IPS DF 6.9 (cell line): ENCODE measurements at regions not wholly inside any gene's neighbourhood (a gene's known extent, or its start where the extent isn't known, plus 50 kb on each side); places are given as distances from the start of the nearest gene placed in this dataset.
"Not testable (repeated sequence)": the region's sequence is repeated elsewhere in the genome, so short reads cannot be mapped to it uniquely, and the experiment has no call there.

ENCODE experiments used
- DNase-seq: peaks from one replicate; pipeline ENCODE4 v3.0.0-alpha.2; 2013; ENCODE audit warnings: low read depth, low spot score
- H3K27ac ChIP-seq: one replicate; pipeline ENCODE4 v1.5.1; 2013; ENCODE audit warnings: low read length, control low read depth
- H3K27me3 ChIP-seq: 2 replicates; pipeline ENCODE4 v1.6.1; 2013; ENCODE audit warnings: mild to moderate bottlenecking, low read length; ENCODE audit not compliant: control insufficient read depth, insufficient read depth
- H3K36me3 ChIP-seq: 2 replicates; pipeline ENCODE4 v1.6.1; 2013; ENCODE audit warnings: low read length; ENCODE audit not compliant: control insufficient read depth, insufficient read depth
- H3K4me1 ChIP-seq: 2 replicates; pipeline ENCODE4 v1.6.1; 2013; ENCODE audit warnings: low read length; ENCODE audit not compliant: control insufficient read depth, insufficient read depth
- H3K4me3 ChIP-seq: 2 replicates; pipeline ENCODE4 v1.5.1; 2013; ENCODE audit warnings: mild to moderate bottlenecking, low read length
- H3K9me3 ChIP-seq: 2 replicates; pipeline ENCODE4 v1.6.1; 2013; ENCODE audit warnings: low read length, inconsistent platforms; ENCODE audit not compliant: control insufficient read depth, insufficient read depth
- WGBS: extraction: QIAGEN DNeasy Blood & Tissue Kit; methylation state at CpG from one replicate; pipeline ENCODE4 v1.1.7; 2013; ENCODE audit warnings: mixed read lengths, missing lambda C conversion rate; ENCODE audit not compliant: insufficient read length, insufficient coverage; 5-methylcytosine and 5-hydroxymethylcytosine counted together

DNA sequence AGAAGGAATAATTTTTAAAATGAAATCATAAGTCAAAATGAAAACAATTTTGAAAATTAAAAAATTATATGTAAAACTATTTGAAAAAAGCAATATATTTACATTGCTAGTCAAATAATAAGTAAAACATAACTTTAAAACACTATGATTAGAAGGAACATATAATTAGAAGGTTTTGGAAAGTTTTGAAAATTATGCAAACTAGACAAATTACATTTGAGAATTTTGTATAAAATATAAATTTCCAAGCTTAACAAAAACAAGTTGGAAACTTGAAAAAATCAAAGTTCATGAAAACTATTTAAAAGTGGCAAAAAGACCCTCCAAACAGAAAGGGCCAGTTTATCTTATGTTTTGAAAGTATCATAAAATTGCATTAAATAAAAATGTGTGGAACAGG, 67.6 kb upstream of the TLL1 start:
- Histone ChIP-seq H3K4me1 (no peaks in the 10 kb centered on the region), H3K4me3 (no peak overlapping the region), H3K27ac (no peak overlapping the region), H3K36me3 (no peaks in the 10 kb centered on the region), H3K27me3 (no peaks in the 10 kb centered on the region), H3K9me3 (no peaks in the 10 kb centered on the region)
- DNase-seq: no peak

DNA sequence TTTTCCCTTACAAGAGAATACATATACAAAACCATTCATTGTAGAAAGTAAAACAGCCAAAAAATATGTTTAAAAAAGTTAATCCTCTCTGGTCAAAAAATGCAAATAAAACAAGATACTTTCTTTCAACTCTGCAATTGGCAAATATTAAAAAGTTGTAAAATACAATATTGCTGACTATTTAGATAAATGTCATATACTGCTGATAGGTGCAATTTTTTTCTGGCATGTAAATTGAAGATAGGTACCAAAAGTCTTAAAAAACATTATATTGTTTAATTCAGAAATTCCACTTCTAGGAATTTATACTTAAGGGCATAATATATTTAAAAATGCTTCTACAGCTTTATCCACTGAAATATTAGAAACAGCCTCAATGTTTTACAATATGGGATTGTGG, 66.4 kb upstream of the TLL1 start:
- Histone ChIP-seq H3K9me3 (no peaks in the 10 kb centered on the region), H3K36me3 (no peaks in the 10 kb centered on the region), H3K4me1 (no peaks in the 10 kb centered on the region), H3K27ac (no peak overlapping the region), H3K27me3 (no peaks in the 10 kb centered on the region), H3K4me3 (no peak overlapping the region)
- DNase-seq: no peak

DNA sequence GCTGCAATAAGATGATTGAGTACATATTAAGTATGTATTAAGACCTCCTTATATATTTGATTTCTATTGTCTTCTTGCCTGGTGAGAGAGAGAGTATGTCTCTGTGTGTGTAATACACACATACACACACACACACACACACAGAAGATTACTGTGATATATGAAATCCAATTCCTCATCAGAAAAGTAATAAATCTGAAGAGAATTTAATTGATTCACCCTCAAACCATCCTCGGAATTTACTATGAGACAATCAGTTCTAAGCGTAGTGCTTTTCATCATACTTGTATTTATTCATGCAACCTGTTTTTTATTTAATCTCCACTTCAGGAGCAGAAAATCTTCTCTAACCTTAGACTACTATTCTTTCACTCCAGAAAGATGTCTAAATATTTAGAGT, 62.3 kb upstream of the TLL1 start:
- no peaks in the 10 kb centered on the region for H3K27me3 ChIP-seq
- no peaks in the 10 kb centered on the region for H3K36me3 ChIP-seq
- no peaks in the 10 kb centered on the region for H3K4me1 ChIP-seq
- H3K9me3 ChIP-seq: no peaks in the 10 kb centered on the region
- no peak for DNase-seq
- no peak overlapping the region for H3K27ac ChIP-seq
- H3K4me3 ChIP-seq: no peak overlapping the region
- WGBS: no CpG with 5 or more reads among the region's 2 CpGs

- Histone ChIP-seq H3K27me3 (no peaks in the 10 kb centered on the region), H3K36me3 (no peaks in the 10 kb centered on the region), H3K4me3 (no peak overlapping the region), H3K4me1 (no peaks in the 10 kb centered on the region), H3K27ac (no peak overlapping the region), H3K9me3 (no peaks in the 10 kb centered on the region)
- no peak for DNase-seq
These were observed 59.4 kb upstream of the TLL1 start for GRCh38 chr4:165813606-165814005.

DNA sequence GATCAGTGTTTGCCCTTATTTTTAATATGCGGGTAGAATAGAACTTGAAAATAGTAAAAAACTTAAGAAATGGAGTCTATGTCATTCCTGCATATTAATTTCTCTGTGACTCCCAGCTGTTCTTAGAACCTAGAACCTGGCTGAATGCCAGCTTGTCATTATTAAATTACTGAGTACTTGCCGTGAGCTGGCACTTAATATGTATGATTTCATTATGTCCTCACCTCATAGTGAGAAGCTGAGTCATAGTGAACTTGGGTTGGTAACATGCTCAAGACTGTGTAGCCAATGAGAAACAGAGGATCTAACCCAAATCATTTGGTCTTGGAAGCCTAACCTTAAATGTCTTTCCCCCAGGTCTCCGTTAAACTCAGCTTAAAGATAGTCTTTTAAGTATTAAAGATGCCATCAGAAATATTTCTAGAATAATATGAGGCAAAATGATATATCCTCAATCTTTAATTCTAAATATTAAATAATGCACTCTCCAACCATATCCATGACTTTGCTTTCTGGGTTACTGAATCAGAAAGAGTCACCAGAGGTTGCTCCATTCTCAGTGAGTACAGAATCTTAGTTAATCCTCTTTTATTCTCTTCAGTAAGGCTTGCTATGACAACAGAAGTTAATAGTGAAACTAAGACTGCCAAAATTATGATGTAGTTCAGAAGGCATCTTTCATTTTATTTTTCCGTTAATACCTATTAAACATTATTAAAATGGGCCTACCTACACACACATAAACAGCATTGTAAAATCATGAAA, 58.6 kb upstream of the TLL1 start:
- DNase-seq: no peak
- Histone ChIP-seq H3K4me1 (no peaks in the 10 kb centered on the region), H3K4me3 (no peak overlapping the region), H3K27ac (no peak overlapping the region), H3K27me3 (no peaks in the 10 kb centered on the region), H3K36me3 (no peaks in the 10 kb centered on the region), H3K9me3 (no peaks in the 10 kb centered on the region)
- WGBS: no CpG with 5 or more reads among the region's 4 CpGs

GRCh38 chr4:165819126-165819525, 53.9 kb upstream of the TLL1 start:
- not testable (repeated sequence) for H3K27me3 ChIP-seq, H3K36me3 ChIP-seq, H3K4me1 ChIP-seq, H3K4me3 ChIP-seq, H3K9me3 ChIP-seq, H3K27ac ChIP-seq, DNase-seq
- no CpG with 5 or more reads among the region's 6 CpGs for WGBS
